Endometrium (tissue), 2 donors: ENCODE measurements at regions not wholly inside any gene's neighbourhood (a gene's known extent, or its start where the extent isn't known, plus 50 kb on each side); places are given as distances from the start of the nearest gene placed in this dataset.

Experiments
- FAIRE-seq: peaks from 2 replicates; lab custom pipeline; 2012; peaks lifted over from hg19 to GRCh38; lab: Jason Lieb, UNC
- donor health status: control.
- donor health status: control.

- no peak for FAIRE-seq
These were observed 507.2 kb upstream of the IGFBP3 start for GRCh38 chr7:46428295-46428694.

- FAIRE-seq: no peak
These were observed 503.9 kb upstream of the IGFBP3 start for GRCh38 chr7:46424934-46425333.

GRCh38 chr7:46421441-46422230, 500.6 kb upstream of the IGFBP3 start:
- no peak for FAIRE-seq

GRCh38 chr7:46414946-46415345, 493.9 kb upstream of the IGFBP3 start:
- FAIRE-seq: no peak

GRCh38 chr7:46411236-46411635, 490.2 kb upstream of the IGFBP3 start:
- no peak for FAIRE-seq

- no peak for FAIRE-seq
These were observed 486.1 kb upstream of the IGFBP3 start for GRCh38 chr7:46407125-46407524.

- FAIRE-seq: no peak
These were observed 476.5 kb upstream of the IGFBP3 start for GRCh38 chr7:46397591-46397990.

- FAIRE-seq: no peak
These were observed 475.4 kb upstream of the IGFBP3 start for GRCh38 chr7:46396481-46396880.

- no peak for FAIRE-seq
These were observed 472.1 kb upstream of the IGFBP3 start for GRCh38 chr7:46393142-46393541.

GRCh38 chr7:46391231-46392201, 470.4 kb upstream of the IGFBP3 start:
- peak; percentile 96 for FAIRE-seq

- FAIRE-seq: no peak
These were observed 469.0 kb upstream of the IGFBP3 start for GRCh38 chr7:46390042-46390441.

- no peak for FAIRE-seq
These were observed 468.1 kb upstream of the IGFBP3 start for GRCh38 chr7:46389146-46389545.

GRCh38 chr7:46387646-46388045, 466.6 kb upstream of the IGFBP3 start:
- FAIRE-seq: no peak

GRCh38 chr7:46386428-46387399, 465.6 kb upstream of the IGFBP3 start:
- no peak for FAIRE-seq

GRCh38 chr7:46385662-46386309, 464.7 kb upstream of the IGFBP3 start:
- FAIRE-seq: peak; percentile 64

GRCh38 chr7:46383605-46384004, 462.5 kb upstream of the IGFBP3 start:
- no peak for FAIRE-seq

- peak; percentile 77 for FAIRE-seq
These were observed 449.0 kb upstream of the IGFBP3 start for GRCh38 chr7:46369933-46370654.

- FAIRE-seq: no peak
These were observed 447.8 kb upstream of the IGFBP3 start for GRCh38 chr7:46368871-46369270.

- no peak for FAIRE-seq
These were observed 445.5 kb upstream of the IGFBP3 start for GRCh38 chr7:46366526-46366925.

- no peak for FAIRE-seq
These were observed 442.6 kb upstream of the IGFBP3 start for GRCh38 chr7:46363688-46364087.

GRCh38 chr7:46360811-46361210, 439.7 kb upstream of the IGFBP3 start:
- no peak for FAIRE-seq
